Right renal pelvis (tissue), 4 donors: ENCODE measurements at regions not wholly inside any gene's neighbourhood (a gene's known extent, or its start where the extent isn't known, plus 50 kb on each side); places are given as distances from the start of the nearest gene placed in this dataset.

ENCODE experiments used
- DNase-seq, 4 donors: peaks; one replicate each; pipeline ENCODE4 v3.0.0-alpha.2; 2013; ENCODE audit warnings: low read depth in 4 of 4, low spot score in 3 of 4, missing footprints in 1 of 4

DNA sequence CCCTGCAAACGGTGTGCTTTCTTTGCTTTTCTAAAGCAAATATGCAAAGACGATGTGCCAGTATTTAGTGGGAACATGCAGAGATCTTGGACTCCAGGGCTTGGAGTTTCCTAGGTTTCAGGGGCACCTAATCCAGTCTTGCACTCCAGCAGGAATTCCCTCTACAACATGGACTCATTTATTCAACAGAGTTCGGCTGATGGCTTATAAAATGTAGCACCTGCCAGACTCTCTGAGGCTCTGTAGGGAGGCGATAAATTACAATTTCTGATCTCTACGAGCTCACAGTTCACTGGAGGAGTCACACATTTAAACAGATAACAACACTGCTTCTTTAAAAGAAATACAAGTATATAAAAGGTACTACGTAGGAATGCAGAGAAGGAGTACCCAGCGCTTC is 143.7 kb downstream of the FGF9 start:
- DNase-seq = no peak

DNA sequence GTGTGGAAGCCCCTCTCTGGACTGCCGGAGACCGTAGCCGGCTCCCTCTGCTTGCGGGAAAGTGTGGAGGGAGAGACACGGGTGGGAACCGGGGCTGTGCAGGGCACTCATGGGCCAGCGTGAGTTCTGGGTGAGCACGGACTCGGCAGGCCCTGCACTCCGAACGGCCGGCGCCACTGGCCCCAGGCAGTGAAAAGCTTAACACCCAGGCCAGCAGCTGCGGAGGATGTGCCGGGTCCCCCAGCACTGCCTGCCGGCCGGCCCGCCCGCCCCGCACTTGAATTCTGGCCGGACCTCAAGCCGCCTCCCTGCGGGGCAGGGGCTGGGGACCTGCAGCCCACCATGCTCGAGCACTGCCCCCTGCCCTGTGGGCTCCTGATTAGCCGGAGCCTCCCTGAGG is 147.0 kb downstream of the FGF9 start:
- DNase-seq = no peak

GRCh38 chr13:21822029-21822428 is 151.2 kb downstream of the FGF9 start:
- DNase-seq = no peak

DNA sequence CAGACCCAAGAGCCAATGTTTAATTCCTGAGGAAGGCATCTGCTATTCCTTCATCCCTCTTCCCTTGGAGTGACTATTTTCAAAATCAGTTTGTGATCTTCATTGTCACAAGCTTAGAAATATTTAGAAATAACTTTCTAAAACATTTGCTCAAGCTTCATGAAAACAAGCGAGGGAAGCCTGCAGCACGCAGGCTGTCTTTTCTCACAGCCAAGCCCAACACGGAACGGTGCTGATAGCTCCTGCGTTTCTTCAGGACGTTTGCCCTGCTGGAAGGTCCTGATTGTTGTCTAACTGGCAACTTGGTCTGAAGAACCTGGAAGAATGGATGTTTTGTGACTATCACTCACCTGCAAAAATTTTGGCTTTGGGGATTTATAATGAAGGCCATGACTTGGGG is 152.5 kb downstream of the FGF9 start:
- DNase-seq = no peak

DNA sequence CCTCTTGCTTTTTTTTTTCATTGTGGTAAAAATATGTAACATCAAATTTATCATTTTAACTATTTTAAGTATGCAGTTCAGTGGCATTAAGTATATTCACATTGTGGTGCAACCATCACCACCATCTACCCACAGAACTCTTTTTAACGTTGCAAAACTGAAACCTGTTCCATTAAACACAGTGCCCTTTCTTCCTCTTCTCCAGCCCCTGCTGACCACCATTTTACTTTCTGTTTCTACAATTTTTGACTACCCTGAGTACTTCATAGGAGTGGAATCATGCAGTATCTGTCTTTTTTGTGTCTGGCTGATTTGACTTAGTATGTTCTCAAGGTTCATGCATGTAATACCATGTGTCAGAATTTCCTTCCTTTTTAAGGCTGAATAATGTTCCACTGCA is 153.1 kb downstream of the FGF9 start:
- DNase-seq = no peak

- no peak for DNase-seq
Observed at GRCh38 chr13:21825186-21825585, 154.3 kb downstream of the FGF9 start.

DNA sequence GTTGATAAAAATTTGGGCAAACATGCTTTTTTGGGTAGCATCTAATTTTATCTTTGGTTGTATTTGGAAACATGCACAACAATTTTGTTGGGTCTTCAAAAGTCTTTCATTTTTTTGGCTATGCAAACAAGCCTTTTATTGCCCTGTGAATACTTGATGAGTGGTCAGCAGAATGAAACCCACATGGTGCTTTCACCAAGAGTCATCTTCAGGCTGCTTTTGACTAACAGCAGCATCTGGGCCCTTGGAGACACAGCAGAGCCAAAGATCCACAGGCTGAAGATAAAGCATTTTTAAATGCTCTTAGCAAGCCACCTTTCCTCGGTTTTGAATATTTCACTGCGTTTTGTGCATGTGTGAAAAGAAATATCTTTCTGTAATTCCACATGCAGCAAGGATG is 154.9 kb downstream of the FGF9 start:
- DNase-seq = no peak

- DNase-seq = no peak
Observed at GRCh38 chr13:21826214-21827015, 155.5 kb downstream of the FGF9 start.

GRCh38 chr13:21831654-21832324 is 160.9 kb downstream of the FGF9 start:
- DNase-seq = no peak

GRCh38 chr13:21833921-21834320 is 163.0 kb downstream of the FGF9 start:
- DNase-seq = no peak

DNA sequence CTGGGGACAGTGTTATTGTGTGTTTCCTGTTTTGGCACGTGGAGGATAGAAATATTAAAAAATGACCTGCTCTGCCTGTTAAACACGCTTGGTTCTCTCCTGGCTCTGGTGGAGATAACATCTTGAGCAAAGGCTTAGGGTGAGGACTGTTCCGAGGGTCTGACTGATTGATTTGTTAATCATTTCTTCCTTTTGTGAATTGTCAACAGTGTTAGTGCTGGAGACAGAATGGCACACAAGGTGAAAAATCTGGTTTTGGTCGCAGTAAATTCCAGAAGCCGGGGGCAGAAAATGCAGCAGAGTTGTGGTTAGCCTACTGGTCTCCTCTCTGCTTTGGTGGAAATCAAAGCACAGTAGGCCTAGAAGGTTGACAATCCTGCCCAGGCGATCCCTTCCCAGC is 163.6 kb downstream of the FGF9 start:
- no peak for DNase-seq

DNA sequence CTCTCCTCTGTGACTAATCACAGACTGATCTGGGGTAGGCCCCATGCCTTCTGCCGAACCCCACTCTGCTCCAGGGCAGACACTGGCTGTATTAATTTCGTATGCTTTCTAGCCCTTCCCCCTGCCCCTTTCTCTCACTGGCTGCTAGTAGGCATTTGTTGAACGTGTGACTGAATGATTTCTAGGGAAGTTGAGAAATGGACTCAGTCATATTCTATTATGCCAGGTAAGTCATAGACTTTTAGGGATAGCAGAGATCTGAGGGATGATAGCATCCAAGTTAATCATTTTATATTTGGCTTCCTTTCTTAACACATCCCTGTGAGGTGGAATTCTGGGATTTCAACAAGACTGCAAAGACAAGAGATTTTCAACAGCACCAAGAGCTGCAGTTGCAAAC is 166.4 kb downstream of the FGF9 start:
- DNase-seq = no peak

DNA sequence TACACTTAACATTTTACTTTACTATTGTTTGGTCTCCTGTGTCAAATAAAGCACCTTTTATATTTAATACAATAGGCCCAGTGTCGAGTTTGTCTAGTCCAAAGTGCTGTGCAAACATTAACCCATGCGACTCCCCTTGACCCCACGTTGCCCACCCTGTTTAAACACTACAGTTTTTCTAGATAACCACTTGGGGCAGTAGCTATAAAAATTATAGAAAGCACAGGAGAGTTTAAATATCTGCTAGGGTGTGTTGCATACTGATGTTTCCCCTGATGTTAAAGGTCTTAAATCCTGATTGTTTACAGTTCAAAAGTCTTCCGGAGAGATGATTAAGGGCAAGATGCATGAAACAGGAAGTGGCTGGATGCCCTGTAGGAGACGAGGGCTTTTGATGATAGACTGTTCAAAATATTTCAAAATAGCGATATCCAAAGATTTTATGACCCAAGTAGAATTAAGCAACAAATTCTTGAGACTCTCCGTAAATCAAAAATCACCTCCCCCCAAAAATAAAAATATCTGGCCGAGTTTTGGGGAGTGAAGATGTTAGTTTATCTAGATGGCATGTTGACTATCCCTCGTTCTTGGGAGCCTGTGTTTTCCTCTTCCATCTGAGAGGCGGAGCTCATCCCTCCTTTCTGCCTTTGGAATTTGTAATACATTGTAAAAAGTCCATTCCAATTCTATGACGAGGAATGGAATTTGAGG is 167.1 kb downstream of the FGF9 start:
- DNase-seq = no peak

DNA sequence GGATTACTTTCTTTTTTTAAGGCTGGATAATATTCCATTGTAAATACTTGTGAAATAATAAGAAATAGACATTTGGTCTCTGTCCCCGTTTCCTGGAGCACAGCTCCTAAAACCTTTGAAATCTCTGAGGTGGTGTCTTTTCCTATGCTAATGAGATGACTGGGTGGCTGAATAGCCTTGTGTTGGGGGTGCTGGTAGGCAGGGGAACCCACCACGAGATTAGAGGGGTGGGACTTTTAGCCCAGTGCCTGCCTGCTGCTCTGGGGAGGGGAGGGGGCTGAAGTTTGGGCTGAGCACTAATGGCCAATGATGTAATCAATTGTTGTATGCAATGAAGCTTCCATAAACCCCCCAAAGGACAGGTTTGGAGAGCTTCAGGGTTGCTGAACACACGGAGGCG is 175.7 kb downstream of the FGF9 start:
- no peak for DNase-seq

DNA sequence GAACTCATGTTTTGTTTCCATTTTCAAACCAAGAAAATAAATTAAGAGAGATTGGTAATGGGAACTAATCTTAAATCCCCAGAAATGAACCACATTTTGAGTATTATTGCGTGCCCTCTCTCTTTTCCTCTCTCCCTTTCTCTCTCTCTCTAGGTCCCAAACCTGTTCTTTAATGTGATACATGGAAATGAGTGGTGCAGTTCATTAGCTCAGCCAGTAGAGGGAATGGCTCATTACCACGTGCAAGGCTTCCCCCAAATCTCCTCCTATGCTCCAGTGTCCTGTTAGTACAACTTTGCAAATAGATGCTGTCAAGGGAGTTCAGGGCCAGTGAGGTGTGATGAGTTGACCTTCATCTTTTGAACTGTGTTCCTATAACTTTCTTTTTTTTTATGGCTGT is 178.4 kb downstream of the FGF9 start:
- no peak for DNase-seq

- DNase-seq = no peak
Observed at GRCh38 chr13:21850013-21851006, 179.4 kb downstream of the FGF9 start.

GRCh38 chr13:21852043-21852442 is 181.2 kb downstream of the FGF9 start:
- DNase-seq = no peak

DNA sequence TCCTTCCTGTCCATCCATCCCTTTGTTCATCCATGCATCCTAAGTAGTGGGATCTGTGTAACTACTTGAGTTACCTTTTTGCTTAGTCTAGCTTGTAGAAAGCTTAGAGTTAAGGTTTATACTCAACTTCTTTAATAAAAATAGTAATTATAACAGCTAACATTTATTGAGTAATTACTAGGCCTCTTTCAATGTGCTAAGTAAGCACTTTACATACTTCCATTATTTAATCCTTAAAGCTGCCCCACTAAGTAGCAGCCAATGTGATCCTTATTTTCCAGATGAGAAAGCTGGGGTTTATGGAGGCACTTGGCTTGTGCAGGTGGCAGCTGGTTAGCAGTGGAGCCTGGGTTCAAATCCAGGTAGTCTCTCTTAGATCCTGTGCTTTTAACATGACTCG is 182.9 kb downstream of the FGF9 start:
- no peak for DNase-seq

DNA sequence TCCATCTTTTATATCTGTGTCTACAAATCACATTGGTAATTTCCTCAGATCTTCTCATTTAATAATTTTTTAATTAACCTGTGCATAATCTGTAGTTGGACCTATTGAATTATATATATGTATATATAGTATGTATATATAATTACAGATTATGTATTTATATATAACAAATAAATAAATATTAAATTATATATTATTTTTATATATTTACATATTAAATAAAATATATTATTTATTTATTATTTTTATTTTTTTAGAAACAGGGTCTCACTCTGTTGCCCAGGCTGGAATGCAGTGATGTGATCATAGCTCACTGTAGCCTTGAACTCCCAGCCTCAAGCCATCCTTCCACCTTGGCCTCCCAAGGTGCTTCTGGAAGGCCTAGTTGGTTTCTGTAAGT is 197.9 kb downstream of the FGF9 start:
- DNase-seq = no peak

- DNase-seq = no peak
Observed at GRCh38 chr13:21871382-21871781, 200.5 kb downstream of the FGF9 start.

GRCh38 chr13:21871919-21872318 is 201.0 kb downstream of the FGF9 start:
- DNase-seq = no peak
